HG03159 (cell line): ENCODE measurements at regions not wholly inside any gene's neighbourhood (a gene's known extent, or its start where the extent isn't known, plus 50 kb on each side); places are given as distances from the start of the nearest gene placed in this dataset.

Source experiments
- ATAC-seq: cut with Tn5 transposase; IDR thresholded peaks from one replicate; pipeline ENCODE4 v1.9.1; 2021; ENCODE audit warnings: mild to moderate bottlenecking, moderate library complexity; ENCODE audit not compliant: unreplicated experiment

- ATAC-seq: no peak
Observed at GRCh38 chr13:33767140-33767539, 50.8 kb upstream of the RFC3 start.
